ENCODE measurements at regions not wholly inside any gene's neighbourhood (a gene's known extent, or its start where the extent isn't known, plus 50 kb on each side); places are given as distances from the start of the nearest gene placed in this dataset.

DNA sequence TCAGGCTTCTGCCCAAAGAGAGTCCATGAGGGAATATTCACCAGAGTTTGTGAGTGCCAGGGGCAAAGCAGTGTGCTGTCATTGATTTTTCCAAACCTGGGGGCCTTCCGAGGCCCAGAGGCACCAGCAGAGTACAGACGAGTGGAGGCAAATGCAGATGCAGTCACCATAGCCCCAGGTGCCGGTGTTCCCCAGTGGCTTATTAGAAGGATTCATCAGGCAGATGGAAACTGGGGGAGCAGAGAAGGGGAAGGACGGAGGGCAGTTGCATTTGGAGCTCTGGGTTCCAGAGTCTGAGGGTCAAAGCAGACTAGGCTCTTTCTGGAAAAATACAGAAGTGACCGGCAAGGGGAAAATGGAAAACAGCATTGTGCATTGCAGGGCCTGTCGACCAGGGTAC lies 184.2 kb downstream of the ANKRD60 start:
- no peak for TF ChIP-seq POLR2A (IDR thresholded peaks at IDR 0.05)
- no peak for TF ChIP-seq CTCF (IDR thresholded peaks at IDR 0.05 in 8 of 11, conservative IDR thresholded peaks at IDR 0.05 in 3 of 11)
- TF ChIP-seq POLR2AphosphoS5 (IDR thresholded peaks at IDR 0.05): no peak
